HG03565 (cell line): ENCODE measurements at regions not wholly inside any gene's neighbourhood (a gene's known extent, or its start where the extent isn't known, plus 50 kb on each side); places are given as distances from the start of the nearest gene placed in this dataset.
"Not testable (repeated sequence)": the region's sequence is repeated elsewhere in the genome, so short reads cannot be mapped to it uniquely, and the experiment has no call there.

Source experiments
- ATAC-seq: cut with Tn5 transposase; IDR thresholded peaks from one replicate; pipeline ENCODE4 v1.9.1; 2021; ENCODE audit warnings: mild to moderate bottlenecking, moderate library complexity; ENCODE audit not compliant: unreplicated experiment

GRCh38 chr18:70553245-70553935 is 264.5 kb downstream of the SOCS6 start:
- no peak for ATAC-seq

DNA sequence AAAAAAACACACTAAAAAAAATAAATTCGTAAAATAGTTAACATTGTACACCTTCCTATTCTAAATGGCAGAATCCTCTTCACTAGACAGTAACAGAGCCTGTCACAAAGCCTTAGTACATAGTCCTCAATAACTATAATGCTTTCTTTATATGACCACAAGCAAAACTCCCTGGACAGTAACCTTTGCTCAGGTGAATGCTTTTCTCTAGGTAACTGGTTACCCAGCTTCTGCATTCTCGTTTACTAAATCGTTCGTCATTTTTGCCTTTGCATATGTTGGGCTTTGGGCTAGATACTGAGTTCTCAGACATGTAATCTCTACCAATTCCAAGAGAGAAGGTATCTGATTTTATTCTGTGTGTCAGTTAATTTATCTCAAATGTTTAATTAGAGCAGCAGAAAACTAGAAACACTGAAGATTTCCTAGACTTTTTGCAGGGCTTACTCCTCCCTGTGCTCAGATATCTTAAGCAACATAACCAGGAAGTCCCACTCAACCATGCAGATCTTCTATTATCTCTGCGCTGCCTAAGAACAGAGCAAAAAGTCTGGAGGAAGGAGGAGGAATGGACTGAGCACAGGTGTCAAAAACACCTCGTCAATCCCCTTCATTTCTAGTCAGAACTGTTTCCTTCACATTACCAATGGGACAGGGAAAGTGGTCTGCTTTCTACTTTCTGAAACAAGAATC is 247.7 kb downstream of the SOCS6 start:
- no peak for ATAC-seq

- ATAC-seq = no peak
Measured at GRCh38 chr18:70535041-70535440, 246.2 kb downstream of the SOCS6 start.

- ATAC-seq = not testable (repeated sequence)
Measured at GRCh38 chr18:70525322-70525721, 236.5 kb downstream of the SOCS6 start.

DNA sequence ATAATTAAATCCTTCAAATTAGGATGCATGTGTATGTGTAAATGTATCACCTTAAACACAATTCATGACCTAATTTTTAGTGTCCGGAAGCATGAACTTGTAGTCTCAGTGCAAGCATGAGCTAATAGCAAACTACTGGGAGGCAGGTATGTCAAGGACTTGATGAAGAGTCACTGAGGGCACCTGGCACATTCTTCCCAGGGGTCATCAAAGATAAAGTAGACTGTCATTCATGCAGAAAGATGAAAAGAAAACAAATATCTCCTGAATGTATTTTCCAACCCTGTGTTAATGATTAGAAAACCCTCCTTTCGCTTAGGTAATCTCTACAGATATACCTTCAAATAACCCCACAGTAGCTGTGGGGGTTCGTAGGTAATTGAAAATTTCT is 234.9 kb downstream of the SOCS6 start:
- no peak for ATAC-seq

DNA sequence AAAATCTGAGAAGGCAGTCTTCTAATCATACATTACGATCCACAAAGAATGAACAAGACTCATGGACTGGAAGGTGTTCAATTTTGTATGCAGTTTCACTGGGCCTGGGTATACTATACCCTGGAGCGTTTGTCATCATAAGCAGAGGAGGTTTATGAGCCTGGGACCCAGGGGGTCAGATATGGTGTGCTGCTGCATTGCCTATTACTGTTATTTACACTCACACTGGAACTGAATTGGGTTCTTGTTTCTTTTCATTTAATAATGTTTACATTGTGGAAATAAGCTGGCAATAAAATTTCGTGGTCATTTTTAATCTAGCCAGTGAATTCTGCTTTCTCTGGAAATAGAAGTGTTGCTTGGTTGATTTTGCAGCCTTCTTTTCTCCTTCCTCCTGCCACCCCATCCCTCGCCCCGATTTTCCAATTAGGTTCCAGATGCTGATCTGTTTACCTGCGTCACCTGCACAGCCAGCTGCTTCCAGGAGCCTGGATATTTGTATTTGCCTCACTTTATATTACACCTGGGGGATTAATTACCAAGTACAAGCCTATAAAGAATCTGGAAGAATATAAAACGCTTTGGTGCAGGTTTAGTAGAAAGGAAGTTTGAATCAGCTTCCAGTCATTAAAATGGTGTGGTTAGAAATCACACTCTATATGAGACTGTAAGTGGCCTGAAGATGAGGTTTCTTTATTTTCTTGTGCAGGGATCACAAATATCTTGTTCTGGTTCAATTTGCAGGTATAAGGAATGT is 234.4 kb downstream of the SOCS6 start:
- no peak for ATAC-seq

- no peak for ATAC-seq
Measured at GRCh38 chr18:70522183-70522680, 233.4 kb downstream of the SOCS6 start.

- no peak for ATAC-seq
Measured at GRCh38 chr18:70520867-70521266, 232.0 kb downstream of the SOCS6 start.

GRCh38 chr18:70513502-70514171 is 224.8 kb downstream of the SOCS6 start:
- no peak for ATAC-seq

- ATAC-seq = no peak
Measured at GRCh38 chr18:70507970-70508369, 219.1 kb downstream of the SOCS6 start.

DNA sequence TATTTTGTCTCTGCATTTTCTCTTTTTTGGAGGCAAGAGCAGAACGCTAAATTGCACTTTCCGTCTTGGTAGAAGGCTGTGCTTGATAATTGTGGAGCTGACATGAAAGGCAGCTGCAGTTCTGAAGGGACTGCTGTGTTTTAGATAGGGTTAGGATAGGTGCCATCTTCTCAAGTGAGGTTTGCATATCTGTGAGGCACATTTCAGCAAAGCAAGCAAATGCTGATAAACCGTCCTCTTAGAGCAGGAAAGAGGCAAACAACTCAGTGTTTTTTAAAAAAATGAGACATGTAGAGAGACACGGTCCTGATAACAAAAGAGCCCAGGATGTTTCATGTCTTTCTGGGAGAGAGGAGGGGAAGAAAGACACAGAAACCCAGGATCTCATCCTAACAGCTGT is 217.7 kb downstream of the SOCS6 start:
- ATAC-seq = no peak

- no peak for ATAC-seq
Measured at GRCh38 chr18:70503060-70503459, 214.2 kb downstream of the SOCS6 start.

- no peak for ATAC-seq
Measured at GRCh38 chr18:70501358-70501757, 212.5 kb downstream of the SOCS6 start.

DNA sequence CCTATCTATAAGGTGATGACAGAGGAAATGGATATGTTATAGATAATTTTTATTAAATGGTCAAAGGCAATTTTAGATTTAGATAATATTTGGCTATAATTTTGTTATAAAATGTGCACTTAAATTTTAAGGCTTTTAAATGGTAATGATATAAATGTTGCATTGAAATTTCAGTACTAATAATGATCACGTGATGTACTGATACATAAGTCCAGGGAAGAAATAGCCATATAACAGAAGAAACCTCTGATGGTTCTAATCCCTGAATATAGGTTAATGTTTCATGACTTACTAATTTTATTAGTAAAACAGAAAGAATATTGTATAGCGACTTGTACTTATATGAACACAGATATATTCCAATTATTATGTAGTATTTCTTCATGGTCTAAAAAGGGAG is 211.9 kb downstream of the SOCS6 start:
- no peak for ATAC-seq

DNA sequence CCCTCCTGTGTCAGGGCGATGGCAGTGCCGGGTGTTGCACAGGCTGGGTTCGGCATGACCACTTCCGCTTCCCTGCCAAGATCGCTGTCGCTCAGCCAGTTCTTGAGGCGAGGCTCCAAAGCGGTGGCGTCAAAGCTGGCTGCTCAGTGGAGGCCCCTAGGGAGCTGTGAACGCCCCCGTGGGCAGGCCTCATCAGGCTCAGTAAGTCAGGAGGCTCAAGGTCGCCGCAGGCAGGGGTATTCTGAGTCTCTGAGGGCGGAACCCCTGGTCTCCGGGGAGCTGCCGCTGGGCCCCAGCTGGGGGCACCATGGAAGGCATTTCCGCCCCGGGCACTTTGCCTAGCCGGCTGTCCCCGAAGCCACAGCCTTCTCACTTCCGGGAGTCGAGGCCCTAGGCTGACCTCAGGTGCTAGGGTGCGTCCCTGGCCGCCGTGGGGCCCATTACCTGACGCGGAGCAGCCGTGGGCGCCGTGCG is 210.4 kb downstream of the SOCS6 start:
- ATAC-seq = peak; percentile 69

GRCh38 chr18:70496353-70497294 is 207.8 kb downstream of the SOCS6 start:
- no peak for ATAC-seq

- no peak for ATAC-seq
Measured at GRCh38 chr18:70494524-70494923, 205.7 kb downstream of the SOCS6 start.

- ATAC-seq = no peak
Measured at GRCh38 chr18:70493461-70493860, 204.6 kb downstream of the SOCS6 start.

DNA sequence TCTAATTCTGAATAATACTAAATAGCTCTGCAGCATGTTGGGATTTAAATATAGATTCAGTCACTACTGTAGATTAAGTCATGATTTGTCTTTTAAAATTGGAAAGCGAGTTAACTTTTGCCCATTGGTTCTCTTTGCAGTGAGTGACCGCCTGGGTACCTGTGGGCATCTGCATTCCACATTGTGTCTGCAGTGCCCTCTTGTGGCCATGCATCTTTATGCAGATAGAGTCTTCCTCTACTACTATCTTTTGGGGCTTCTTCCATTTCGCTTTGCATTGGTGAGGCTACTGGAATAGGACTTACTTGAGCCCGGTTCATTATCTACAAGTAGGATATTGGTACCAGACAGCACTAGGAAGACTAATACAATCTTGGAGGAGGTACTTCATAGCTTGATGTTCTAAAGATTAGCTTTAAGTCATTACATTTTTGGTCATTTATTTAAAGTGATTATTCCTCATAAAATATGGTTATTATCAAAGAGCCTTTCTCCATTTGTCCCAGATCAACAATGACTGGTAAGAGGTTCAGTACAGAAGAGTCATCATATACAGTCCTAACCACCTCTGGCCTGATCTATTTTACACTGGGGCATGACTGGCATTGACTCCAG is 203.0 kb downstream of the SOCS6 start:
- ATAC-seq = peak; percentile 85
